ENCODE measurements at regions not wholly inside any gene's neighbourhood (a gene's known extent, or its start where the extent isn't known, plus 50 kb on each side); places are given as distances from the start of the nearest gene placed in this dataset.

DNA sequence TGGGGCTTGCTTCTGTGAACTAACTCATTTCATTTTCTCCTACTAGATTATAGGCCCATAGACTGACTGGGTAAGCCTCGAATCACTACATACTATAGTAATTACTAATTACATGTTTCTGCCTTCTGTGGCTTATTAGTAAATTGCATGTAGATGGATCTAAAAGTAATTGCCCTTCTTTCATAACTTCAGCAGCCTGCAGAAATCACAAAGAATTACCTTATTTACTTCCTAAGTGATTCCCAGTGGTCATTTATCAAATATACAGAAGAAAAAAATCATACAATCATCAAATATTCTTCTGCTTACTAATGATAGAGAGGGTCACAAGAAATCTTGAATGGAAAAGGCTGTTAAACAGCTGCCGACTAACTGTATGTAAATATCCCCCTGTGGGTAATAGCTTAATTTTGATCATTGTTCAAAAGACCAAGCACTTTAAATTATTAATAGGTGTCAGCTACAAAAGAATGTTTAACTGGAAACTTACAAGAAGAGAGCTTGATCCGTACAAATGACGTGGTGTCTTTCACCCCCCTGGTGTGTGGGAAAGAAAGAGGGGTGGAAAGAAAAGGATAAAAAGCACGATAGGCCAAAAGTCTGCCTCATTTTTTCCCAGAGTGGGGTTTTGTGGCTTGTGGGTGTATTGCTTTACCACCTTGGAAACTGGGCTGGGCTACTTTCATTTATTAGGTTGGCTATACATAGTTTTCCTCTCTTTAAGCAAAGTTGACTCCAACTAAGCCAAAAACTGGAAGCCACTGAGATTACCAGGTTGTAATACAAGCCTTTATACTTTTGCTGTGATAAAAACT, 361.8 kb upstream of the ZMIZ1 start:
- DNase-seq (ENCODE audit: low spot score): no peak
- in situ Hi-C loops (cut with MboI; ENCODE audit: low sequenced_read_pairs, unreplicated experiment): no loop called here
- TF ChIP-seq, protein P1, sequence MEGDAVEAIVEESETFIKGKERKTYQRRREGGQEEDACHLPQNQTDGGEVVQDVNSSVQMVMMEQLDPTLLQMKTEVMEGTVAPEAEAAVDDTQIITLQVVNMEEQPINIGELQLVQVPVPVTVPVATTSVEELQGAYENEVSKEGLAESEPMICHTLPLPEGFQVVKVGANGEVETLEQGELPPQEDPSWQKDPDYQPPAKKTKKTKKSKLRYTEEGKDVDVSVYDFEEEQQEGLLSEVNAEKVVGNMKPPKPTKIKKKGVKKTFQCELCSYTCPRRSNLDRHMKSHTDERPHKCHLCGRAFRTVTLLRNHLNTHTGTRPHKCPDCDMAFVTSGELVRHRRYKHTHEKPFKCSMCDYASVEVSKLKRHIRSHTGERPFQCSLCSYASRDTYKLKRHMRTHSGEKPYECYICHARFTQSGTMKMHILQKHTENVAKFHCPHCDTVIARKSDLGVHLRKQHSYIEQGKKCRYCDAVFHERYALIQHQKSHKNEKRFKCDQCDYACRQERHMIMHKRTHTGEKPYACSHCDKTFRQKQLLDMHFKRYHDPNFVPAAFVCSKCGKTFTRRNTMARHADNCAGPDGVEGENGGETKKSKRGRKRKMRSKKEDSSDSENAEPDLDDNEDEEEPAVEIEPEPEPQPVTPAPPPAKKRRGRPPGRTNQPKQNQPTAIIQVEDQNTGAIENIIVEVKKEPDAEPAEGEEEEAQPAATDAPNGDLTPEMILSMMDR (IDR thresholded peaks at IDR 0.05; ENCODE audit: borderline replicate concordance, control extremely low read depth, extremely low read depth, insufficient read depth, missing control alignments): no peak

DNA sequence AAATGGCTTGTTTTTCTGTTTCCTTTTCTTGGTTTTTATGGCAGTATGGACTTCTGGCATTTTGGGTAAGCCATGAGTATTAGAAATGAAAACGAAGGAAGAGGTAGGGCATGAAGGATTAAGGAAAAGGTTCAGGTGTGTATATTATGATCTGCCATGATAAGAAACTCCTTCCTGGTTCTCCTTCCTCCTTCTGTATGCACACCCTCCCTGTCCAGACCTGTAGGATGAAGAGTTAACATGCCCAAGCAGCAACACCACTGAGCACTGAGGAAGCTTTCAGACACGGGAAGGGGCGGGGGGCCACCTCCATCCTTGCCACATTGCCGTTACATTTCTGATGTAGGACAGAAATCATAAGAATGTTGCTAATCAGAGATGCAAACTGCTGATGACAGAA, 361.0 kb upstream of the ZMIZ1 start:
- in situ Hi-C loops (cut with MboI; ENCODE audit: low sequenced_read_pairs, unreplicated experiment): no loop called here
- TF ChIP-seq, protein P1 (IDR thresholded peaks at IDR 0.05; ENCODE audit: borderline replicate concordance, control extremely low read depth, extremely low read depth, insufficient read depth, missing control alignments): no peak

DNA sequence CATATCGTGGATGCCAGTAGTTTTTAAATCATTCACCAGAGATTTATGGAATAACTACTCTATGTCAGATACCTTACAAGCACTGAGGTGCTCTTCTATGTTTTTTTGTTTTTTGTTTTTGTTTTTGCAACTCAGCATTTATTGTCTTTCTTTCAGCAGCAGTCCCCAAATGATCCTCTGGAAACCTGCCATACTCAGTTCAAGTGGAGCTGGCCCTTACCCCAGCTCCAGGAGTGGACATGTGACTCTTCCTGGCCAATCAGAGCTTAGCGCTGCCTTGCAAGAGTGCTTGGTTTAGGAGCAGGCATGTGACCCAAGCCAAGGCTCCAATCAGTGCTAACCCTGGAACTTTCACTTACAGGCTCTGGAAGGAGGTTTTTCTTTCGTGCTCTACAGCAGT, 356.6 kb upstream of the ZMIZ1 start:
- TF ChIP-seq, protein P1 (IDR thresholded peaks at IDR 0.05; ENCODE audit: borderline replicate concordance, control extremely low read depth, extremely low read depth, insufficient read depth, missing control alignments): no peak
- in situ Hi-C loops (cut with MboI; ENCODE audit: low sequenced_read_pairs, unreplicated experiment): no loop called here
- no peak for DNase-seq (ENCODE audit: low spot score)

More for the DNA sequence above, 361.0 kb upstream of the ZMIZ1 start:
- no peak for DNase-seq (ENCODE audit: low spot score)

DNA sequence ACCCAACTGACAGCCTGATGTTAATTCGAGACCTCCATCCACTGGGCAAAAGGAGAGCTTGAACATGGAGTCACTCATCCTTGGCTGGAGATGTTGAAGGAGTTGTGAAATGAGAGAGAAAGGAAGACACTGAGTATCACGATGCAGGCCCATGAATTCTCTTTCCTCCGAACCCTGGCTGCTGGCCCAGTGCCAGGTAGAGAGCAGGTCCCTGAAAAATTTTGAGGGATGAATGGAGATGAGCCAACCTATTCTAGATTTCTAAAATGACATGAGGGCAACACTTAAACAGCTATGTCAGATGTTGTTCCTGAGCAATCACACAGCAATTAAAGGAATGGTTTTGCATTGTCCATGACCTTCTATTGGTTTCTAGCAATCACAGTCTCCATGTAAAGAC, 355.1 kb upstream of the ZMIZ1 start:
- in situ Hi-C loops (cut with MboI; ENCODE audit: low sequenced_read_pairs, unreplicated experiment): no loop called here
- no peak for DNase-seq (ENCODE audit: low spot score)
- TF ChIP-seq, protein P1 (IDR thresholded peaks at IDR 0.05; ENCODE audit: borderline replicate concordance, control extremely low read depth, extremely low read depth, insufficient read depth, missing control alignments): no peak

DNA sequence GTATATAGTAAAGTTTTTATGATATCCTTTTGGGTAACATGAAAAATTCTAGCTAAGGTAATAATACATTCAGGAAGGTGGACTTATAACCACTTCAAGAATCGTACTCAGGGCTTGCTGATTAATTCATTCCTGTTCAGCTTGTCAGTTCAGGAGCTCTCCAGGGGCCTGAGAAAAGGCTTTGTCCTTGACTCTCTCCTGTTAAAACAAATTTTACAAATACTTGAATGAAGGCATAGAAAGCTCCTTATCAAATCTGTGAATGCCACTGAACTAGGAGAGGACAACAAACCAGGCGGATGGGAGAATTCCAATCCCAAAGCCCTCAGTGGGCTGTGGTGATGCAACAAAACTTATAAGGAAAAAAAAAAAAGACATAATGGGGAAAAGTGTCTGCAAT, 354.5 kb upstream of the ZMIZ1 start:
- no peak for DNase-seq (ENCODE audit: low spot score)
- in situ Hi-C loops (cut with MboI; ENCODE audit: low sequenced_read_pairs, unreplicated experiment): no loop called here
- TF ChIP-seq, protein P1 (IDR thresholded peaks at IDR 0.05; ENCODE audit: borderline replicate concordance, control extremely low read depth, extremely low read depth, insufficient read depth, missing control alignments): no peak

DNA sequence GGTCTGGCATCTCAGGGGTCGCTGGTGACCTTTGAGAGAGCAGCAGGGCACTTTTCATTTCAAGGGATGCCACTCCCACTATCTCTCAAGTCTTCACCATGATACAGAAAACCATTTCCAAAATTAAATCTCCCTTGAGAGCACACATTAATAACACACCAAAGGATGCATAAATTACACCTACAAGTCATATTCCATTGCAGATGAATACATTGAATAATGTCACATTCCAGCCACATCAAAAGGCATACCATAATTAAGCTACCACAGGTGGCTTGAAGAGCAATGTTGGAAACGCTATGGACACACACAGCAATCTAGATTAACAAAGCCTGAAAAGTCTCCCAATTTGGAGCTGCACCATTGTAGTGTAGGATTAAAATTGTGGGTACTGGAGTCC, 353.3 kb upstream of the ZMIZ1 start:
- TF ChIP-seq, protein P1 (IDR thresholded peaks at IDR 0.05; ENCODE audit: borderline replicate concordance, control extremely low read depth, extremely low read depth, insufficient read depth, missing control alignments): no peak
- DNase-seq (ENCODE audit: low spot score): no peak
- in situ Hi-C loops (cut with MboI; ENCODE audit: low sequenced_read_pairs, unreplicated experiment): no loop called here

Measured in GM13976 (cell line).